IMR-90 (cell line): ENCODE measurements at regions not wholly inside any gene's neighbourhood (a gene's known extent, or its start where the extent isn't known, plus 50 kb on each side); places are given as distances from the start of the nearest gene placed in this dataset.

Experiments
- BHLHE40 ChIP-seq: fragments of 150-350 bp; IDR thresholded peaks from 2 replicates; pipeline ENCODE4 v1.6.1; 2016; ENCODE audit warnings: mild to moderate bottlenecking, low read depth, low read length
- CEBPB ChIP-seq: IDR thresholded peaks from 2 replicates; pipeline ENCODE4 v1.6.1; 2012; ENCODE audit warnings: low read depth, low read length, improper control_type of control experiment
- CHD1 ChIP-seq: IDR thresholded peaks from 2 replicates; pipeline ENCODE4 v1.6.1; 2012; ENCODE audit warnings: low read depth, low read length, improper control_type of control experiment
- CTCF ChIP-seq: conservative IDR thresholded peaks from 2 replicates; pipeline ENCODE4 v1.5.1; 2012; ENCODE audit warnings: mild to moderate bottlenecking, low read depth, low read length, improper control_type of control experiment
- ELK1 ChIP-seq: fragments of 150-350 bp; IDR thresholded peaks from 2 replicates; pipeline ENCODE4 v1.6.1; 2016; ENCODE audit warnings: low read depth, mild to moderate bottlenecking, low read length, moderate library complexity, borderline replicate concordance
- MAFK ChIP-seq: IDR thresholded peaks from 2 replicates; pipeline ENCODE4 v1.6.1; 2012; ENCODE audit warnings: low read depth, low read length, improper control_type of control experiment
- MAZ ChIP-seq: IDR thresholded peaks from 2 replicates; pipeline ENCODE4 v1.6.1; 2012; ENCODE audit warnings: low read depth, mild to moderate bottlenecking, low read length, improper control_type of control experiment, moderate library complexity, borderline replicate concordance
- MXI1 ChIP-seq: IDR thresholded peaks from 2 replicates; pipeline ENCODE4 v1.6.1; 2012; ENCODE audit warnings: low read depth, mild to moderate bottlenecking, low read length, moderate library complexity, borderline replicate concordance
- POLR2A ChIP-seq: IDR thresholded peaks from 2 replicates; pipeline ENCODE4 v1.6.1; 2012; ENCODE audit warnings: mild to moderate bottlenecking, low read depth, low read length
- RAD21 ChIP-seq: IDR thresholded peaks from 2 replicates; pipeline ENCODE4 v1.6.1; 2012; ENCODE audit warnings: low read length, improper control_type of control experiment
- RFX5 ChIP-seq: IDR thresholded peaks from 2 replicates; pipeline ENCODE4 v1.8.0; 2012; ENCODE audit warnings: low read depth, mild to moderate bottlenecking, low read length, moderate library complexity
- SMC3 ChIP-seq: fragments of 150-350 bp; IDR thresholded peaks from 2 replicates; pipeline ENCODE4 v1.6.1; 2016; ENCODE audit warnings: low read depth, mild to moderate bottlenecking, antibody characterized with exemption, low read length, moderate library complexity
- TF ChIP-seq, protein P1 (sequence below): fragments of 150-350 bp; IDR thresholded peaks from 2 replicates; pipeline ENCODE4 v1.6.1; 2017; ENCODE audit warnings: mild to moderate bottlenecking, antibody characterized with exemption, low read length, low read depth

DNA sequence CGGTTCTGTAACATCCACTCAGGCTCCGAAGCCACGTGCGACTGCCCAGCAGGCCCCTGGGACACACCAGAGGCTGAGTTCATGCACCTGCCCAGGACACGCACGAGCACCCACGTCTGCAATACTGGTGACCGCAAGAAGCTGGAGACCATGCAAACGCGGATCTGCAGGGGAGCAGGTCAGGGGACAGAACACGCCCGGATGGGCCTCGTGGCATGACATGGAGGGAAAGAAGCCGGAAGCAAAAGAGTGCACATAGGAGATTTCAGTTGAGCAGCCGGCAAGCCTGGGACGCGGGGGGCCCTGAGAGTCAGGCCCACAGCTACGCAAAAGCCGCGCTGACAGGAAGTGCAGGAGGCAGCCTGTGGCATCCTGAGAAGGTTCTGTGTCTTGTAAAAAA, 73.7 kb downstream of the FOXL3 start:
- no peak for TF ChIP-seq CTCF
- TF ChIP-seq RAD21: no peak
- TF ChIP-seq, protein P1, sequence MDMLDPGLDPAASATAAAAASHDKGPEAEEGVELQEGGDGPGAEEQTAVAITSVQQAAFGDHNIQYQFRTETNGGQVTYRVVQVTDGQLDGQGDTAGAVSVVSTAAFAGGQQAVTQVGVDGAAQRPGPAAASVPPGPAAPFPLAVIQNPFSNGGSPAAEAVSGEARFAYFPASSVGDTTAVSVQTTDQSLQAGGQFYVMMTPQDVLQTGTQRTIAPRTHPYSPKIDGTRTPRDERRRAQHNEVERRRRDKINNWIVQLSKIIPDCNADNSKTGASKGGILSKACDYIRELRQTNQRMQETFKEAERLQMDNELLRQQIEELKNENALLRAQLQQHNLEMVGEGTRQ: no peak
- TF ChIP-seq CEBPB: no peak
- no peak for TF ChIP-seq MAZ
- no peak for TF ChIP-seq ELK1
- TF ChIP-seq POLR2A: no peak
- TF ChIP-seq RFX5: no peak
- TF ChIP-seq BHLHE40: no peak
- no peak for TF ChIP-seq CHD1
- TF ChIP-seq SMC3: no peak
- no peak for TF ChIP-seq MXI1
- no peak for TF ChIP-seq MAFK
